Caco-2 (cell line): ENCODE measurements at regions not wholly inside any gene's neighbourhood (a gene's known extent, or its start where the extent isn't known, plus 50 kb on each side); places are given as distances from the start of the nearest gene placed in this dataset.

ENCODE experiments used
- BruUV-seq: library from RNA; stranded (reverse); fragments of 400-500 nt; replicated peaks from 2 replicates; lab custom pipeline; 2021; lab: Mats Ljungman, UMichigan
- CTCF ChIA-PET: fragments of 300-600 bp; sonication (Branson Sonifier 250); formaldehyde crosslinking; loops from one replicate; lab custom pipeline; 2022; ENCODE audit warnings: antibody characterized with exemption; lab: Charles Lee
- POLR2A ChIA-PET: fragments of 300-600 bp; sonication (Branson Sonifier 250); formaldehyde crosslinking; loops from one replicate; lab custom pipeline; 2022; ENCODE audit warnings: antibody characterized with exemption; lab: Charles Lee
- DNase-seq, 2 experiments: peaks; one replicate each; pipeline versions ENCODE4 v3.0.0 to v3.0.0-alpha.2; 2020 to 2022
- H3K27me3 ChIP-seq: replicated peaks from 2 replicates; pipeline ENCODE4 v1.6.0; 2011; ENCODE audit warnings: low read length; ENCODE audit not compliant: control insufficient read depth, insufficient read depth
- H3K36me3 ChIP-seq: 2 replicates; pipeline ENCODE4 v1.5.1; 2011; ENCODE audit warnings: low read length; ENCODE audit not compliant: control insufficient read depth, insufficient read depth
- H3K4me1 ChIP-seq: fragments of 250-450 bp; sonication (Bioruptor Pico); 2 replicates; pipeline ENCODE4 v1.5.1; 2020; ENCODE audit warnings: mild to moderate bottlenecking
- H3K4me3 ChIP-seq: 2 replicates; pipeline ENCODE4 v1.5.1; 2011; ENCODE audit warnings: low read depth, mild to moderate bottlenecking, control low read depth, low read length
- H3K9me3 ChIP-seq: fragments of 250-450 bp; sonication (Bioruptor Pico); 2 replicates; pipeline ENCODE4 v1.5.1; 2020; ENCODE audit warnings: mild to moderate bottlenecking, moderate library complexity
- H3K27ac Mint-ChIP-seq: one replicate; pipeline ENCODE4 v1.8.0; 2022; ENCODE audit warnings: mixed read lengths; ENCODE audit not compliant: unreplicated experiment
- H3K27me3 Mint-ChIP-seq: one replicate; pipeline ENCODE4 v1.8.0; 2022; ENCODE audit warnings: mixed read lengths; ENCODE audit not compliant: insufficient read depth, unreplicated experiment
- H3K36me3 Mint-ChIP-seq: one replicate; pipeline ENCODE4 v1.8.0; 2022; ENCODE audit warnings: mild to moderate bottlenecking, mixed read lengths; ENCODE audit not compliant: insufficient read depth, unreplicated experiment
- H3K4me1 Mint-ChIP-seq: one replicate; pipeline ENCODE4 v1.8.0; 2022; ENCODE audit warnings: low read depth, mixed read lengths; ENCODE audit not compliant: unreplicated experiment
- H3K4me3 Mint-ChIP-seq: one replicate; pipeline ENCODE4 v1.8.0; 2022; ENCODE audit warnings: mild to moderate bottlenecking, moderate library complexity, mixed read lengths; ENCODE audit not compliant: unreplicated experiment
- H3K9me3 Mint-ChIP-seq: one replicate; pipeline ENCODE4 v1.8.0; 2022; ENCODE audit warnings: mixed read lengths; ENCODE audit not compliant: unreplicated experiment
- CTCF ChIP-seq, 2 experiments: fragments of 200-600 bp in 1 of 2; IDR thresholded peaks; 1 replicate in 1 of 2; 2 replicates in 1 of 2; pipeline versions ENCODE4 v1.5.1 to v1.8.0; 2011 to 2022; ENCODE audit warnings: antibody characterized with exemption in 1 of 2, control low read depth in 1 of 2, inconsistent platforms in 1 of 2, low read depth in 1 of 2, low read length in 1 of 2, mild to moderate bottlenecking in 1 of 2, moderate library complexity in 1 of 2; ENCODE audit not compliant: insufficient read depth in 1 of 2, severe bottlenecking in 1 of 2, unreplicated experiment in 1 of 2
- intact Hi-C: fragments of 100-400 bp; cut with micrococcal nuclease; formaldehyde crosslinking; loops from one replicate; pipeline ENCODE4 v1.10.0; 2022; ENCODE audit not compliant: unreplicated experiment

GRCh38 chr11:109945626-109946321 is 147.4 kb upstream of the ZC3H12C start:
- H3K27me3 Mint-ChIP-seq: peaks cover 17% of the 10 kb centered on the region
- H3K4me3 Mint-ChIP-seq: peak overlapping the region; percentile 72
- Histone ChIP-seq H3K36me3 (no peaks in the 10 kb centered on the region), H3K27me3 (no peaks in the 10 kb centered on the region; the same call in 1 of the 2 replicates), H3K9me3 (peaks cover 3% of the 10 kb centered on the region; the same call in 1 of the 2 replicates), H3K4me1 (0 out of 2 replicates have a peak, but pooled peaks cover 5% of the 10 kb centered on the region), H3K4me3 (no peak overlapping the region)
- intact Hi-C loops: loop anchor here (1.0 to 5.0 kb wide), 12 partner anchors 50 to 488 kb away; no protein-coding TSS in a partner anchor
- no peaks in the 10 kb centered on the region for H3K36me3 Mint-ChIP-seq
- peaks cover 9% of the 10 kb centered on the region for H3K4me1 Mint-ChIP-seq
- H3K27ac Mint-ChIP-seq: peak overlapping the region; percentile 91
- TF ChIP-seq CTCF (IDR thresholded peaks at IDR 0.05; ENCODE audit: insufficient read depth in 1 of 2, low read depth in 1 of 2, low read length in 1 of 2, severe bottlenecking in 1 of 2, unreplicated experiment in 1 of 2): no peak
- no TSS peak for BruUV-seq
- ChIA-PET POLR2A (interaction anchor here (0.7 to 1.0 kb wide), 2 partner anchors 147 to 484 kb away, joined by 3 to 4 read pairs; partner anchors contain the start of gene ZC3H12C), CTCF (interaction anchor here (1.0 kb wide), 1 partner anchor 147 kb away, joined by 4 read pairs; no protein-coding TSS in a partner anchor)
- DNase-seq: no peak
- no peaks in the 10 kb centered on the region for H3K9me3 Mint-ChIP-seq

DNA sequence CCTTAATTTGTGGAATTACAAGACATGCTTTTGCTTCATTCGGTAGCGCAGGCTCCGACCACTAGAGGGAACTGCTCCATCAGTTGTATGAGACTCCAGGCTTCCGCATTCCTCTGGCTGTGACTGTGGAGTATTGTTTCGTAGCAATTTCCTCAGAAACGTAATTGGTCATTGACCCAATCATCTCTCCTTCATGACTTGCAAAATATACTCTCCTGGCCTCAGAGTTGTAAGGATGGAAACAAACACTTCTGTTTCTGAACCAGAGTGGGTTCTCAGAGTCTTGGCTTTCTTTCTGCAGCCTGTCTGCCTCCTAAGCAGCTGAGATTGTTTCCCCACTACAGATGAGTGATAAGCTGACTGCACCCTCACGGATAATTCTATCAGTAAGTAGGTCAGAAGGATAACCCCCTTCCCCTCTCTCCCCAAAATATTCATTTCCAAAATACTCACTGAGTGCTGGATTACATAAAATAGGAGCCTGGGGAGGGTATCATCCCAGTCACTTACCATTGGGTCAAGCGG is 146.8 kb upstream of the ZC3H12C start:
- H3K36me3 Mint-ChIP-seq: no peaks in the 10 kb centered on the region
- POLR2A ChIA-PET: interaction anchor here (1.0 kb wide), 1 partner anchor 147 kb away, joined by 4 read pairs; the partner anchor contains the start of gene ZC3H12C
- peaks cover 14% of the 10 kb centered on the region for H3K27me3 Mint-ChIP-seq
- Histone ChIP-seq H3K4me3 (peak overlapping the region; percentile 17), H3K36me3 (no peaks in the 10 kb centered on the region), H3K9me3 (peaks cover 5% of the 10 kb centered on the region; the same call in 1 of the 2 replicates), H3K27me3 (no peaks in the 10 kb centered on the region; the same call in 1 of the 2 replicates), H3K4me1 (0 out of 2 replicates have a peak, but pooled peaks cover 5% of the 10 kb centered on the region)
- intact Hi-C loops: loop anchor here (1.0 to 5.0 kb wide), 12 partner anchors 49 to 487 kb away; no protein-coding TSS in a partner anchor
- CTCF ChIA-PET: interaction anchor here (1.0 kb wide), 1 partner anchor 146 kb away, joined by 4 read pairs; no protein-coding TSS in a partner anchor
- peak overlapping the region; percentile 72 for H3K4me3 Mint-ChIP-seq
- peaks cover 9% of the 10 kb centered on the region for H3K4me1 Mint-ChIP-seq
- peak overlapping the region; percentile 91 for H3K27ac Mint-ChIP-seq
- peak; percentile 90 to 92 for DNase-seq
- H3K9me3 Mint-ChIP-seq: no peaks in the 10 kb centered on the region
- TF ChIP-seq CTCF (IDR thresholded peaks at IDR 0.05; ENCODE audit: insufficient read depth in 1 of 2, low read depth in 1 of 2, low read length in 1 of 2, severe bottlenecking in 1 of 2, unreplicated experiment in 1 of 2): peak; percentile 98 to 99
- no TSS peak for BruUV-seq

- H3K27ac Mint-ChIP-seq: no peak overlapping the region
- no peak for DNase-seq
- BruUV-seq: no TSS peak
- Histone ChIP-seq H3K4me1 (no peaks in the 10 kb centered on the region), H3K4me3 (no peak overlapping the region), H3K27me3 (no peaks in the 10 kb centered on the region), H3K9me3 (peaks cover 2% of the 10 kb centered on the region; the same call in 1 of the 2 replicates), H3K36me3 (no peaks in the 10 kb centered on the region)
- no peaks in the 10 kb centered on the region for H3K9me3 Mint-ChIP-seq
- POLR2A ChIA-PET: no interaction called here
- intact Hi-C loops: no loop called here
- H3K27me3 Mint-ChIP-seq: peaks cover 6% of the 10 kb centered on the region
- no peaks in the 10 kb centered on the region for H3K36me3 Mint-ChIP-seq
- TF ChIP-seq CTCF (IDR thresholded peaks at IDR 0.05; ENCODE audit: insufficient read depth in 1 of 2, low read depth in 1 of 2, low read length in 1 of 2, severe bottlenecking in 1 of 2, unreplicated experiment in 1 of 2): no peak
- H3K4me1 Mint-ChIP-seq: no peaks in the 10 kb centered on the region
- no peak overlapping the region for H3K4me3 Mint-ChIP-seq
- CTCF ChIA-PET: interaction anchor here (1.0 kb wide), 1 partner anchor 15 kb away, joined by 3 read pairs; no protein-coding TSS in a partner anchor
Observed at GRCh38 chr11:109954534-109954933, 138.7 kb upstream of the ZC3H12C start.
